SK-MEL-5 (cell line): ENCODE measurements at regions not wholly inside any gene's neighbourhood (a gene's known extent, or its start where the extent isn't known, plus 50 kb on each side); places are given as distances from the start of the nearest gene placed in this dataset.
"Not testable (repeated sequence)": the region's sequence is repeated elsewhere in the genome, so short reads cannot be mapped to it uniquely, and the experiment has no call there.

ENCODE experiments used
- DNase-seq: peaks from one replicate; pipeline ENCODE4 v3.0.0-alpha.2; 2016; ENCODE audit warnings: low read depth, low spot score
- in situ Hi-C: cut with HindIII; loops from 2 replicates; pipeline ENCODE4 v1.10.0; 2016; ENCODE audit warnings: low sequenced_read_pairs, high pct_unique_total_duplicates, low pct_unique_long_range_greater_than_20kb

DNA sequence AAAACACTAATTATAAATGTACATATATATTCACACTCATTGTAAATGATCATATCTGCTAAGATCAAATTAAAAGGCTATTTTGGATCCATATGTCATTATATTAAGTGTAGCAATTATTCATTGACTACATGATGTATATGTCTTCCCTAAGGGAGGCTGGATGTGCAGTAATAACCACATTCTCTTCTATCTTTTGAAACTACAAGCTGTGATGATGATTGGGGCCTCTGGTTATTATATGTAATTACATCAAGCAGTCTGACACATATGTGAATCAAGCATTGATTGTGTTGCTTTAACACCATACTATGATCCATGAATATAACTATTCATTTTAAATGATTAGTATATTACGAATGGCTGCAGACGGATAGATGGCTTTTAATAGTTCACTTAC, 1973.4 kb downstream of the SUCLG1 start:
- in situ Hi-C loops, result no loop called here
- no peak for DNase-seq

DNA sequence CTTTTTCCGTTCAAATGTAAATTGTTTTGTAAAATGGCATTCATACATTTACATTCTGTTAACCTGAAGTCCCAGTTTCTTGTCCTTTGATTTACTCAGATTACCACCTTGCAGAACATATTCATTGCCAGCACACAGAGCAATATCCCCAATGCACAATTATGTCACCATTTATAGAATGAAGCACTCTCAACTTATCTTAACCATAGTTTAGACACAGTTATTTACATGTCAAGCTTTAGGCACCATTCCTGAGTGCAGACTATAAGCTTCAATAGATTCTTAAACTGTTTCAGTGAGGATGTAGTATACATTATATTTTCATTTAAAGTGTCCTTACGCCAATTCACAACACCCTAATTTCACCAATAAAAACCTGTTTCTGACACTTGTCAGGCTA, 1977.9 kb downstream of the SUCLG1 start:
- in situ Hi-C loops, result no loop called here
- DNase-seq, result no peak

DNA sequence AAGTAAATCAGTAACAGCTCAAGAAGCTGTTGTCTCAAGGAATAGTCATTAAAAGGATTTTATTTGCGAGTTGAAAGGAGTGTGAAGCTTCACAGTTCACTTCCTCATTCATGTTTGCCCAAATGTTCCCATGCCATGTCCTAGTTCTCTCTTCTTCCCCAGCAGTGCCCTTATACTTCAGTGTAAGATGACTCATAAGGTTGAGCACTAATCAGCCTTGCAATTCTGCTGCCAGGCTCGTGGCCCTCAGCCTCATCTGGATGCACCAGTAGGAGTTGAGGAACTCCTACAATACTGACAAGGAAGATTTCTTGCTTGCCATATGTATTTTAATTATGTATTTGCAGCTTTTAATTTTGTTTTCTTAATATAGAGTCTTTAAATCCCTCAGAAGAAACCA, 1980.4 kb downstream of the SUCLG1 start:
- in situ Hi-C loops, result no loop called here
- DNase-seq, result no peak

DNA sequence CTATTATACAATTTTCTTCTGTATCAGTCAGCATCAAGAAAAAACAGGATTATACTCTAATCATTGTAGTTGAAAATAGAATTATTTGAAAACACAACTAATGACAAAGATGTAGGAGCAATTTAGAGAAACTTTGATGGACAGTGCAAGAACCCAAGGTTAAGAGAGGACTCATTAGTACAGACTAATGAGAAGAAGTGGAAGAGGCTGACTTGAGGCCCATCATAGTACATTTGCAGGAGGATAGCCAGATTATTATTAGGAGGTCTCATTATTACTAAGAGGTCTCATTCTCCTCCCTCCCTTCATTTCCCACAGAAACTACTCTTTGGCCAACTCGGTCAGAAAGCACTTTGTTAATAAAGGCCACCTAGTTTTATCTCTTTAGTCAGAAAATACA, 1983.0 kb downstream of the SUCLG1 start:
- in situ Hi-C loops, result no loop called here
- DNase-seq, result no peak

DNA sequence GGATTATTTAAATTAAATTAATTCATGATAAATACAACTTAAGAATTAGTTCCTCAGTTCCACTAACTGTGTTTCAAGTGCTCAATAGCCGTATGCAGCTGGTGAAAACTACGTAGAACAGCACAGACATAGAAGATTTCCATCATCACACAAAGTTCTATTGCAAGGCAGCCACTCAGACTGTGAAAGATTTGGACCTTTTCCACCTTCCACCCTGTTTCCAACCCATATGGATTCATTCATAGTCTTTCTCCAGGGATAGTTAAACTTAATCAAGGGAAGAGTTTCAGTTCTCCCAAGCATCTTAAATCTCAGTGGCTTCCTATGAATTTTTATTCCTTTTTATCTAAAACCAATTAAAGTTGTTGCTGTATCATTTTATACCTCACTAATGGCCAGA, 2030.8 kb downstream of the SUCLG1 start:
- in situ Hi-C loops, result no loop called here
- no peak for DNase-seq

DNA sequence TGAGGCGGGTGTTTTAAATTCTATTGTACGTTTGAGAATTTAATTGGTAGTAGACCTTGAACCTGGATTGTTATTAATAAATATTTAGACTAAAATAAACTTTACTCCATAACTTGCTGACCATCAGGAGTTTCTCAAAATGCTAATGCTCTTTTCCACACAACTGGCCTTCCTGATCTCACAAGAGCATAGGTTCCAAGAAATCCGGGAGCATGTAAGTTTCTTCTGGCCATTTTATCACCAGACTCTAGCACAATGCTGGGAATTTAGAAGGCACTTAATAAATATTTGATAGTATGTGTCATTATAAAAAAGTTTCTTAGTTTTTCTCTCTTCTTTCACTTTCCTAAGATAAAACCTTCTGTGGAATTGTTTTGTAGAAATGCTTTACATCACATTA, 2047.1 kb downstream of the SUCLG1 start:
- in situ Hi-C loops, result no loop called here
- DNase-seq, result no peak

DNA sequence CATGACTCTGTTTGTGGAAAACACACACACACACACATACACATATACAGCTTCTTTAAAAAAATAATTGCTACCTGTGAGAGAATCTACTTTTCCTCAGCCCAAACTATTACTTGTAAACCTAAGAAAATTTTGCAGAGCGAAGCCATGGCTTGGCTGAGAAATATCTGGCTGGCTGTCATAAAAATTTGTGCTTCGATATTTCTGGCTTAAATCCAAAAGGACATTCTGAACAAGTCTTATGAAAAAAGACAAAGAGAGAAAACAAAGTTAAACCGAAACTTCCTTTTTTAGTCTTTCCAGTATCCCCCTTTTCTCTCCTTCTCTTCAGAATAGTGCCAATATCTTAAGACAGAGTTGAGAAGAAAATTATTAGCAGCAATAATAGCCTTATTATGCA, 2048.0 kb downstream of the SUCLG1 start:
- in situ Hi-C loops, result no loop called here
- DNase-seq, result no peak

DNA sequence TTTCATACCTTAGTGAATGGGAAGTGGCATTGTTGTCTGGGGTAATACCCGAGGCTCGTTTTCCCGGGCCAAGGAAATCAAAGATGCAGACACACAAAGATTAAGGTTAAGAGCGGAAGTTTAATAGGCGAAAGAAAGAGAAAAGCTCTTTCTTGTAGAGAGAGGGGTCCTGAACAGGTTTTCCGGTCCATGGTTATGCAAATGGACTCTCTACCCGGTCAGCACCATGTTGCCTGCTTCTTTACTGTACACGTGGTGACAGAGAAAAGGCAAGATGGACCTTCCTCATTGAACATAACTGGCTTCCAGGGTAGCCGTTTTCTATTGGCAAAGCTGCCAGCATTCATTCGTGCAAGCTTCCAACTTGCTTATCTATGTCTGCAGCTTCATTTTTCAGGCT, 2063.5 kb downstream of the SUCLG1 start:
- DNase-seq, result no peak
- in situ Hi-C loops, result no loop called here

DNA sequence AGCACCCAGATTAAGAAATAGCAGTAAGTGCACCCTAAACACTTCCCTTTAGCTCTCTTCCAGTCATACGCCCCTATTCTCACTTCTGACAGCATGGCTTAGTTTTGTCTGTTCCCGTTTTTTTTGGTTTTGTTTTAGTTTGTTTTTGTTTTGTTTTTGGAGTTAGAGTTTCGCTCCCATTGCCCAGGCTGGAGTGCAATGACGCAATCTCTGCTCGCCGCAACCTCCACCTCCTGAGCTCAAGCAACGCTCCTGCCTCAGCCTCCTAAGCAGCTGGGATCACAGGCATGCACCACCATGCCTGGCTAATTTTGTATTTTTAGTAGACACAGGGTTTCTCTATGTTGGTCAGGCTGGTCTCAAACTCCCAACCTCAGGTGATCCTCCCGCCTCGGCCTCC, 2067.7 kb downstream of the SUCLG1 start:
- no peak for DNase-seq
- in situ Hi-C loops, result no loop called here

DNA sequence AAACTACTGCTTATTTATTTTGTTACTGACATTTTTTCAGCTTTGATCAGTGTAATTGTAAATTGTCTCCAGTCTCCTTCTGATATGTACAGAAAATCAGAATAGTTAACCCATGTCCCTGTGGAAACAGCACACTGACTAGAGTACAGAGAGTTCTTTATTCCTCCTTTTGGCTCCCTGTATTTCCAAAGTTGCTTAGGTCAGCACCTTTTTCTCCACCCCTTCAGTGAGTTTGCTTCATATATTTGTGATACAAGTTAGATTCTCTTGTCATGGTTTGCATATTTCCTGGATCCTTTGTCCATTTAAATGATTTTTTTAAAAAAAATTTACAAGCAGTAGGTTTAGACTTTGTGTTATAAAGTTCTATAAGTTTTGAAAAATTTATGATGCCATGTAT, 2051.1 kb upstream of the LRRTM1 start:
- no peak for DNase-seq
- in situ Hi-C loops, result no loop called here

DNA sequence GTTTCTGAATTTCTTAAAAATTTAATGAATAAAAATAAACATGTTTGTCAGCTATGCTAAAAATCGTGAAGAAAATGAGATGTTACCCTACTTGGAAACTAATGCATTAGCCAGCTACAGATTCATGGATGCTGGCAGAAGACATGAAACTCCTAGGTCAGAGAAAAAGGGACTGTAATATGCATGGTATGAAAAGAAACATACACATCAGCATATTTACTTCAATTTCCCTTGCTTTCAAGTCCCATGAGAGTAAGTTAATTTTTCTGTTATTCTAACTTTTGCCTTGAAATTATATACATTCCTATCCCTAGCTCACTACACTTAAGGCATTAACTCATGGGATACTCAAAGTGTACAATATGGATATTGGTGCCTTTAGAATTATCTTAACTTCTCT, 2041.4 kb upstream of the LRRTM1 start:
- DNase-seq, result no peak
- in situ Hi-C loops, result no loop called here

DNA sequence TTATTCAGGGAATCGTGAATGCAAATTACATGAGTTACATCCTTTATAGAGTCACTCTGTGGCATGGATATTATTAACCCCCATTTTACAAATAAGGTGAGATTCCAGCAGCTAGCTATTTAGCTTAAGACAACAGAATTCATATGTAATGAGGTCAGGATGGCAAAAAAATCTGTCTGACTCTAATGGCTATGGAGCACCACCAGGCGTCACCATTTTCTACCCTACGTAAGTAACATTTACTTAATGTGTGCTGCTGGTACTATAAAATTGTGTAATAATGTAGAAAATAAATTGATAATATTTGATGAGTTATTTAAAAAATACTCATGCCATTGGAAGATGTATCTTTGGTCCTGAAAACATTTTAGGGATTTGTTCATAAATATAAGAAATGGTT, 2040.1 kb upstream of the LRRTM1 start:
- in situ Hi-C loops, result no loop called here
- peak; percentile 56 for DNase-seq

DNA sequence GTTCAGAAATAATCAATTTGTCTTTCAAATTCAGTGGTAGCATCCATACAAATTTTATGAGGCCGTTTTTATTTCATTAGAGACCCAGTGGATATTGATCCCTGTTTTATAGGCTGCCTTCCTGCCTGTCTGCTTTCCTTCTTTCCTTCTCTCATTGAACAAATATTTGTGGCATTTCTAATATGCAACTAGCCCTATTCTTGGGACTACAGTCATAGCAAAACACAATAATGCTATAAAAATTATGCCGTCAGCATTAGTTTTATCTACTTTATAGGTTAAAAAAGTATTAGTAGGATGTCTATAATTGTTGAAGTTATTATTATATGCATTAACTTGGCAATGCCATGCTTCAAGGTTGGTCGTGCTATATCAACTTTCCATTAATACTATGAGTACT, 2037.8 kb upstream of the LRRTM1 start:
- in situ Hi-C loops, result no loop called here

DNA sequence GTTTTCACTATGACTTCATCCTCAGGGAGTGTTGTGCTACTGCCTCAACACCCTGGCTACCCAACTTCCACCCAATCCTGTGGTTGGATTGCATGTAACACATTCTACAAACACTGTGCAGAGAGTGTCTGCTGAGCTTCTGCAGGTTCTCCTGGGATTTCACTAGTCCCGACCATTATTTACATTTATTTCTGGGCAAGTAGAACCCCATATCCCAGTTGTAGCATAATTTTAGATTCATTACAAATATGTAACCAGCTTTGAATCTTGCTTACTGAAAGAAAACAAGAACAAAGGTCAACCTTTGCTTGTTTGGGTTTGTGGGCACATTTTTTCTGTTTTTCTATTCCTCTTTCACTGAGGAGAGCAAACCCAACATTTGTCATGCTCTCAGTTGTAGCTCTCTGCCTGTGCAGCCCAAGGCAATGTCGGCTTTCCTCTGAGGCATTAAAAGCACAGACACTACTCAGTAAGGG, 2036.1 kb upstream of the LRRTM1 start:
- peak; percentile 10 for DNase-seq
- in situ Hi-C loops, result no loop called here

More for the DNA sequence above, 2037.8 kb upstream of the LRRTM1 start:
- DNase-seq, result no peak

DNA sequence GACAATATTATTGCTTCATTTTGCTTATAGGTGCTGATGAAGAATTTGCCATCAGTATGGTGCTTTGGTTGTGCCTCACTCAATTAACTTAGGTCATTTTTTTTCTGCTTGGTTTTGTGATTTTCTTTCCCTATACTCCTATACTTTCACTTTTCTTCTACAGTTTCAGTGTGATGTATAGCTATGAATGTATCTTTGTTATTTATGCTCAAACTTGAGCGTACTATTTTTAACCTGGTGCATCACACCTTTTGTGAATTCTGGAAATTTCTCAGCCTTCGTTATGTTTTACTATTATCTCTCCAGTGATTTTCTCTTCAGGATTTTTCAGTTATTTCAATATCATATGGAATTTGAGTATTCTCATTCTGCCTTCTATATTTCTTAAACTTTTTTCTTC, 2035.3 kb upstream of the LRRTM1 start:
- in situ Hi-C loops, result no loop called here
- DNase-seq, result no peak

DNA sequence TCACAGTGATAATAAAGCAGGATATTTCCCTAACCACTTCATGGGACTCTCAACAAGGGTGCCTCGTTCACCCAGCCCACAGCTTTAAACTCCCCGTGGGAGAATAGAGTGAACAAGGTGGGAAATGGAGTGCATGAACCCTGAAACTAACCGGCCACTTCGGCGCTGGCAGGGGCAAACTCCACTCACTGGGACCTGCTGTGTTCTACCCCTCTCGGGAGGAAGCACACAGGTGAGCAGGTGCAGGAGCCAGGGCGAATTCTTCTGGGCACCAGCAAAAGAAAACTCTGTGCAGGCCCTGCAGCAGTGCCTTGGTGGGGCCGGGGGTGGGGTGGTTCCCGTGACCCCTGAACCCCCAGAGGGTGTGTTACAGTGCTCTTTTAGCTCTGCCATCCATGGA, 2029.1 kb upstream of the LRRTM1 start:
- in situ Hi-C loops, result no loop called here
- no peak for DNase-seq

DNA sequence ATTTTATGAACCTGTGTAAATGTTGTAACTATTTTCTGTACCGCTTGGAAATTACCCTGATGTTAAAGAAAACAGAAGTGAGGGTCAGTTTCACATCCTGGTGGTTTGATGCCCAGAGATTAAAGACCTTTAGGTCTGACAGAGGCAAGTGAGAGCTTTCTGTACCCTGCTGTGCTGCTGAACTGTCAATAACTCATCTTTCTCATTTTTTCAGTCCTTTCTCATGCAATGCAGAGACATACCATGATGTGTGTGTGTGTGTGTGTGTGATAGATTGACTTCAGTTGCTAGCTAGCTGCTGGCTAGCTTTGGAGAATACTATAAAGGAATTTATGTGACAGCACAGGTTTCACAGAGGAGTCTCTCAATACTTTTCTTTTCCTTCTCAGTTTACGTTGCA, 2025.6 kb upstream of the LRRTM1 start:
- in situ Hi-C loops, result no loop called here
- DNase-seq, result no peak

DNA sequence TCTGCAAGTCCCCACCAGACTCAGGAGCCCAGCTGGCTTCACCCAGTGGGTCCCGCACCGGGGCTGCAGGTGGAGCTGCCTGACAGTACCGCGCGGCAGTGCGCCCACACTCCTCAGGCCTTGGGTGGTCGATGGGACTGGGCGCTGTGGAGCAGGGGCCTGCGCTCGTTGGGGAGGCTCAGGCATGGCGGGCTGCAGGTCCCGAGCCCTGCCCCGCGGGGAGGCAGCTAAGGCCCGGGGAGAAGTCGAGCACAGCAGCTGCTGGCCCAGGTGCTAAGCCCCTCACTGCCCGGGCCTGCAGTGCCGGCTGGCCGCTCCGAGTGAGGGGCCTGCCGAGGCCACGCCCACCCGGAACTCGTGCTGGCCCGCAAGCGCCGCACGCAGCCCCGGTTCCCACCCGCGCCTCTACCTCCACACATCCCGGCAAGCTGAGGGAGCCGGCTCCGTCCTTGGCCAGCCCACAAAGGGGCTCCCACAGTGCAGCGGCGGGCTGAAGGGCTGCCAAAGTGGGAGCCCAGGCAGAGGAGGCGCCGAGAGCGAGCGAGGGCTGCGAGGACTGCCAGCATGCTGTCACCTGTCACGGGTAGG, 2021.7 kb upstream of the LRRTM1 start:
- DNase-seq, in situ Hi-C loops: not testable (repeated sequence)

DNA sequence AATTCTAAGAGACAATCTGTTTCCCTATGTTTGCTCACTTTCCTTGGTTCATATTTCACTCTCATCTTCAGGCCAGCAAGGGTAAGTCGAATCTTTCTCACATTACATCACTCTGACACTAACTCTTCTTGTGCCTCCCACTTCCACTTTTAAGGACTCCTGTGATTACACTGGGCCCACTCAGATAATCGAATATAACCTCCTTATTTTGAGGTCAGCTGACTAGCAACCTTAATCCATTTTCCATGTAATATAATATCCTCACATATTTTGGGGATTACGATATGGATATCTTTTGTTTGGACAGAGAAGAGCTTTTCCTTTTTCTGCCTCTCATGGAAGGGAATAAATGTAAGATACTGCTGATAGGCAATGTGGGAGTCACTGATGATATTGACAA, 2015.7 kb upstream of the LRRTM1 start:
- in situ Hi-C loops, result no loop called here
- DNase-seq, result no peak

DNA sequence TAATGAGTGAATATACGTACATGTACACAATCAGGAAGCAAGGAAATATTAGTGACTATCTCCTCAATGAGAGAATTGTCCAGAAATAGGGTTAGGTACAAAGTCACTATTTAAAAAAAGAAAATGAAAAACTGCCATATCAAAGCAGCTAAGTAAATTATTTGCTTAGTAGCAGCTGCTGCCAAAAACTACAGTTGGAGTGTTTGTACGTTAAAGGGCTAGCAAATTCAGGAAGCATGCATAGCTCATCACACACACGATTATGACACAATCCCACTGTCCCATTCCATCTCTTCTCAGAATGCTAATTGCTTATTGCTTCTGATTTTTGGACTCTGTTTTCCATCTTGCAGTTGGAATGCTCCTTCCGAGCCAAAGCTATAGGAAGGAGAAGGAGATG, 2012.5 kb upstream of the LRRTM1 start:
- in situ Hi-C loops, result no loop called here
- no peak for DNase-seq
